SHP77 treated with DMSO at 0.1 percent for 48 hours (cell line): ENCODE measurements at regions not wholly inside any gene's neighbourhood (a gene's known extent, or its start where the extent isn't known, plus 50 kb on each side); places are given as distances from the start of the nearest gene placed in this dataset.
A peak's percentile ranks its signal among the peaks of the same experiment; 100 is the strongest.

Experiments
- DNase-seq: peaks from one replicate; lab custom pipeline; 2025; lab: John Stamatoyannopoulos, UW

DNA sequence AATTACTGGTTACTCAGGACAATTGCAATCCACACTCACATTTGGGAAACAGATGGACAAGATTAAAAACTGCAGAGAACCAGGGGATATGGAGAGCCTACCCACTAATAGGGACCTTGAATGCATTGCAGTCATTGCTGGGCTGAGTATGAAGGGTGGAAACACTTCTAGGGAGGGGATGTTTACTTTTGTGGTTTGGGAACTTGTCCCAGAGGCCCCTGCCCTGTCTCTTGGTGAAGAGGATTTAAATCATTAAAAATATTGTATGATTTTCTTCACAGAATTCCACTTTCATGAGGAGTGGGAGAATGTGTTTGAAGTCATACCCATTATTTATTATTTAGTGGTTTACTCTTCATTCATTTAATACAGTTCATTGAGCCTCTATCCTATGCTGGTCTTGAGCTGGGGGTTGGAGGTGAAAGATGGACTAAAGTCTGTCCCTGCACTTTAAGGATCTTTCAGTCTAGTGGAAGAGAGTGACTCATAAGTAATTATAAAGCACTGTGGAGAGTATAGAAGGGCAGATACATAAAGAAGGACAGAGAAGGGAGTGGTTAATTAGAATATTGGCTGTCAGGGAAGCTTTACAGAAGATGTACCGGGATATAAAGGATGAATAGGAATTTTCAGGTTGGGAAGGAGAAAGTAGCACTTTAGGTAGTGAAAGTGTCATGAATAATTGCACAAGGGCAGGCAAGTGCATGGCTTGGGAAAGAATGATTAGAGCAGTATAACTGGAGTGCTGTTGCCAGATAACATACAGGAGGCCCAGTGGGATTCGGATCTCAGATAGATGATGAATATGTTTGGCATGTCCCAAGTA is 313.4 kb downstream of the LPIN1 start:
- no peak for DNase-seq

GRCh38 chr2:12060886-12061285 is 314.5 kb downstream of the LPIN1 start:
- no peak for DNase-seq

DNA sequence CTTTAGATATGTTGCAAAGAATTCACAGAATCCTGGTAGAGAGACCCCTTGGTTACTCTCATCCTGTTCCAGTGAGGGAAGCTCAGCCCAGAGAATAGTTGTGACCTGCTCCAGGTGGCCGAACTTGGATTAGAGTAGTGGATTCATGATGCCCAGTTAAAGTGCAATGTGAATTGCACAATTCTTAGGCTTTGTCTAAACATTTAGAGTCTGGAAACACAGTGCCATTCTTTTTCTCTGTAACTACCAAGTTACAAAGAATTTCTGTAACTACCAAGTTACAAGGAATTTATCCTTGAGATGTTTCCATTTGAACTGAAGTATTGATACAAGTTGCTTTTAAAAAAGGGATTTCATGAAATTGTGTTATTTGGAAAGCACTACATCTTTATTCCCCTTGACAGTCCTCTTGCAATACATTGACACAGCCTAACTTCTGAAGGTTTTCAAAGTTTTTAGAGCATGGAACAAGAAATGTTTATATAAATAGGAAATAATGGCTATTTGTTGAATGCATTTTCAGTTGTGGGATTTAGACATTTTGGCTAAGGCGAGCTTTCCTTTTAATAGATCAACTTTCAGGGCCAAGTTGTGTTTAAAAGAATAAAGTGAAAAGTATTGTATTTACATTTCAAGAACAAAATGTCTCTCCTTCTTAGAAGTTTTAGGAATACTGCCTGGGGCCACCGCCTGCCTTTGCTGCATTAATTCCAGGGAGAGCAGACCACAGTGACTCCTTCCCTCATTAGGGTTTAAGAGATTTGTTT is 315.0 kb downstream of the LPIN1 start:
- no peak for DNase-seq

GRCh38 chr2:12062053-12062395 is 315.6 kb downstream of the LPIN1 start:
- no peak for DNase-seq

DNA sequence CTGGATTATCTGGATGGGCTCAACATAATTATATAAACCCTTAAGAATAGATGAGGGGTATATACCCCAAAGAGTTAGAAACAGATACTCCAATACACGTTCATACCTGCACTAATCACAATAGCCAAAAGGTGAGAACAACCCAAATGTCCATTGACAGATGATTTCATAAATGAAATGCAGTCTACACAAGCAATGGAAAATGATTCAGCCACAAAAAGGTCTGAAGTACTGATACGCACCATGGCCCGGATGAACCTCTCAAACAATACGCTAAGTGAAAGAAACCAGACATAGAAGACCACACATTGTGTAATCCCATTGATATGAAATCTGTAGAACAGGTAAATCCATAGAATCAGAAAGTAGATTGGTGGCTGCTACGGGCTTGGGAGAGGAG is 316.8 kb downstream of the LPIN1 start:
- no peak for DNase-seq

DNA sequence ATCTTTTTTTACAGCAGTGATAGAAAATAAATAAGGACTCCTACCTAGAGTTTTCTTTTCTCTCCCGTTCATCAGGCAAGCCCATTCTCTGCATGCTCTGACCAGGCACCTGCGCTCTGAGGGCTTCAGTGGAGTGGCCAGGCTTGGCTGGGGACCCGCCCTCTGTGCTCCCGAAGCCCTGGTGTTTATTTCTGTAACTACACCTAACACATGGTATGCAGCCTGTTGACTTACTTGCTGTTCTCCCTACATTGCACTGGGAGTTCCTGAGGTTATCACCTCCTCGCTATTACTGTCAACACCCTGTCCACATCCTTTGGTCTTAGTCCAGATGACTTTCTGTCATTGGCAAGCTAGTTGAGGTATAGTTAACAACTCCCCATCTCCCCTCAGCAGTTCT is 317.7 kb downstream of the LPIN1 start:
- no peak for DNase-seq

GRCh38 chr2:12066116-12066515 is 319.7 kb downstream of the LPIN1 start:
- no peak for DNase-seq

- DNase-seq, result no peak
Observed at GRCh38 chr2:12066986-12067385, 320.6 kb downstream of the LPIN1 start.

DNA sequence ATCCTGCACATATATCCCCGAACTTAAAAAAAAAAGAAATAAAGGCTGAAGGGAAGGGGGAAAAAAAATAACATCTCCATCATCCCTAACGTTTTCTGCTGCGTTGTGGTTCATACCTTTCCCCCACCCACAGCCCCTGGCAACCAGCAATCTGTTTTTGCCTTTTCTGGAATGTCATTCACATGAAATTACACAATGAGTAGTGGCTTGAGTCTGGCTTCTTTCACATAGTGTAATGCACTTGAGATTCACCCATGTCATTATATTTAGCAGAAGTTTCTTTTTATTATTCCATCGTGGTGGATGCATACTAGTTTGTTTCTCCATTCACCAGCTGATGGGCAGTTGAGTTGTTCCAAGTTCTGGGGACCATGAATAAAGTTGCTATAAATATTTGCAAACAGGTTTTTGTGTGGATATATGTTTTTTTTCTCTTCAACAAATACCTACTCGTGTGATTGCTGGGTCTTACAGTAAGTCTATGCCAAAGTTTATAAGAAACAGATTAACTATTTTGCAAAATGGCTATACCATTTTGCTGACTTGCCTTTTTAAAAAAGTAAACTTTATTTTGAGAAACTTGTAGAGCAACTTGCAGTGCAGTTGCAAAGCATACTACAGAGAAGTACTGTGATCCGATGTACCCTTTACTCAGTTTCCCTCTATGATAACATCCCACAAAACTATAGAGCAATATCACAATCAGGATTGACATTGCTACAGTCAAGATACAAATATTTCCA is 322.5 kb downstream of the LPIN1 start:
- DNase-seq, result no peak

DNA sequence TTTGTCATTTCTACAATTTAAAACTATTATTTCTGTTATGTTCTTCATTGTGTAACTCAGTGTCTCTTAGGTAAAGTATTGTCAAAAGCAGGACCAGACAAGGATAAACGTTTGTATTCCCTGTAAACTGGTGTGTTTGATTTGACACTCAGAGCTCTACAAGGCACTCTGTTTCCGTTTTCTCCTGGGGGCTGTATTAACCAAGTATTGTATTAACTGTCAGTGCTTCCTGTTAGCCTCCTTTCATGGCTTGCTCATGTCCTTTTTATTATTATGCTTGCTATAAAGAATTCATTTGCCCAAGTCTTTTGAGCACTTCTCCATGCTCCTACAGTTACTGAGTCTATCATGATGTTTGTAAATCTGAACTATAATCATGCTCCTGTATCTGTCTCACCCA is 323.7 kb downstream of the LPIN1 start:
- no peak for DNase-seq

DNA sequence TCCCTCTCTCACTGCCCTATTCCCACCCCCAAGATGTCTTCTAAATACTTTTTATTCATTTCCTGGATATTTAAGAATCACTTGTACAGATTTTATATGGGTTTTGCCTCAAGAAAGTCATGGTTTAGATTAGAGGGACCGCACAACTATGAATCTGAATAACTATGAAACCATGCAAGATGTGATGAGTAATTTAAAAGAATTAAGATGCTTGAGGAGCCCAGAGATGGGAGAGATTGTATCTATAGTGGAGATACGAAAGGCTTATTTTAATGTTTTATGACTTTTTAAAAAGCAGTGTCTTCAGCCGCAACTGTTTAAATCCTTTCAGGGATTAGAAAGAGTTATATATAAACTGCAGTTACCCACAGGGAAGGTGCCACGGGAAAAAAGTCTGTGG is 324.1 kb downstream of the LPIN1 start:
- DNase-seq, result no peak

- no peak for DNase-seq
Observed at GRCh38 chr2:12071318-12071717, 324.9 kb downstream of the LPIN1 start.

DNA sequence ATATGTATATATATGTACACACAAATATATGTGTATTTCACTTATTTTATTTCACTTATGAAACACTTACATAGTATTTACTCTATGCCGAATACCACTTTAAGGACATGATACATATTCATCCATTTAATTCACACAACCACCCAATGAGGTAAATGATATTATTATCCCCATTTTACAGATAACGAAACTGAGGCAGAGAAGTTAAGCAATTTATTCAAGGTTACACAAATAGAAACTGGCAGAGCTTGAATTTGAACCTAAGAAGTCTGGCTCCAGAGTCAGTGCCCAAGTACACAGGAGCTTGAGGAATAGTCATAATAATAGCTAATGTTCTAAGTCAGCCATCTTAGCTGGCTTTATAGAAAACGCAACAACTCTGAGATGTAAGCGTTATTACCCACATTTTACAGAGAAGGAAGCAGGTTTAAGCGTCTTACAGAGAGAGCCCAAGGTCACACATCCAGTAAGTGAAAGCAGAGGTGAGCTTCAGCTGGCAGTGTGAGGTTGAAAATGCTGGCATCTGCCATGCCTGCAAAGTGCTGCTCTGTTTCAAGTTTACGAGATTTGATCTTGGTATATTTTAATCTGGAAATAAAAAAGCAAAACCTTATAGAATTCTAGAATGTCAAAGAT is 326.9 kb downstream of the LPIN1 start:
- no peak for DNase-seq

DNA sequence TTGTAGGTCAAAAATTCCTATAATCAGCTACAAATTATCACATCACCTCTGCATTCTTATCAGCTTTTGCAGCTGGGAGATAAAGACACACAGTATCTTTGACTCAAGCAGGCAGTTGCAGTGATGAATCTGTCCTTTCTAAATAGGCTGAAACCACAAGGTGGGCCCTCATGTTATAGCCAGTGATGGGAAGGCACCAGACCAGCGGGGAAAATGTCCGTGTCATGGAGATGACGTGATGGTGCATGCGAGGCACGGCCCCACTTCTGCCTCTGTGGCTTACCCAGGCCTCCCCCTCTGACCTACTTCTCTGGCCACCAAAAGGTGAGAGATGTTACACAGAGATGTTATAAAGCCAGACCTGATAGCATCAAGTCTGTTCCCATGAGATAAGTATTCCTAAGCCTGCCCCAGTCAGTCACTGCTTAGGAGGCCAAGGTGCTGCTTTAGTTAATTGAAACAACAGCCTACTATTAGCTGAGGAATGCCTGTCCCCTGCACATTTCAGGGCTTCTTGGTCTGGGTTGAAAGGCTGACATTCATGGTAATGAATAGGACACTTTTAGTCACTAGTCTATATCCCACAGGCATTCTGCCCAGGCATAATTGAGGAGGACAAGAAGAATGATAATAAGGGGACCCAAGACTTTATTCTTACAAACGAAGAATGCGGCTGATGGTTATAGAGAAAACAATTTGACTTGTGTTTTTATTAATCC is 327.9 kb downstream of the LPIN1 start:
- no peak for DNase-seq

- DNase-seq, result no peak
Observed at GRCh38 chr2:12074845-12075217, 328.4 kb downstream of the LPIN1 start.

GRCh38 chr2:12075603-12076002 is 329.2 kb downstream of the LPIN1 start:
- DNase-seq, result no peak

DNA sequence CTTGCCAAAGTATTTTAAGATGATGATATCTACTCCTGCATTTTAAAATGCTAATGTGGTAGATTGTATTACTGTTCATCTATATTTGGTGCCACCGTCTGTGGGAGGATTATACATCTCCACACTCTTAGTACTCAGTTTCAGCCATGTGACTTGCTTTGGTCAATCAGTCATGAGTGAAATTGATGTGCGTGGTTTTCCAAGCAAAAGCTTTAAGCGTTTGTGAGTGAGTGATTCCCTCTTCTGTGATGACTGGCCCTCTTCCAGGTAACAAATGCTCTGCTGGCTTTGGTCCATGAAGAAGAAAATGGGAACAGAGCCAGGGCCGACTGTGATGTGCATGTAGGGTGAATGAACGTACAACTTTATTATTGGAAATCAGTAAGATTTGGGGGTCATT is 330.4 kb downstream of the LPIN1 start:
- DNase-seq, result peak; percentile 79

- DNase-seq, result no peak
Observed at GRCh38 chr2:12080360-12080759, 333.9 kb downstream of the LPIN1 start.

DNA sequence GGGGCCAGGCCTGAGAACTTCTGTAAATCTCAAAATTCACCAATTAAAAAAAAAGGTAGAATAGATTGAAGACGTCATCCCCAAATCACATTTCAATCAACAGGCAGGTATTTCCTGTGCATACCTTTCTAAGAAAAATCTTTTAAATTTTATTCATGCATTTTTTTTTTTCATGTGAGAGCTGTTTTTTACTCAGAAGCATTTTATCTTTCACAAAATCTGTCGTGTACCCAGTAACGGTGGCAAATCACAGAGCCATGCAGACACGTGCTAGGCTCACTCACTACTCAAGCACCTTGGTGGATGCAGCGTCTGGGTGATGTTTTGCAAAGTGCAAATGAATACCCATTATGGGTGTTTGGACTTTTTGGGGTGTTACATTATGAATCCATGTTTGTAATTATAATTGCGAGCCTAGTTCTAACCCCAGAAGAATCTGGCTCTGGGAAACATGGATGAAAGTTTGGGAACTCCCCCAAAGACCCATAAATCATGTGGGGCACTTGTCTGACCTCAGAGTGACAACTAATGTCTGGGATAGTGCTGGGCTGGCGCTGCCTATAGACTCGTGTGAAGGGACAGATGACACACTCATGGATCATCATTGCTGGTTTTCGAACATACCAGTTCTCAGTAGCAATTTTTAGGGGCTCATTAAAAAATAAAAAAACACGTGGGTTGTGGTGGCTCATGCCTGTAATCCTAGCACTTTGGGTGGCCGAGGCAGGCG is 335.2 kb downstream of the LPIN1 start:
- DNase-seq, result no peak

- no peak for DNase-seq
Observed at GRCh38 chr2:12083081-12083581, 336.7 kb downstream of the LPIN1 start.
